ENCODE measurements at regions not wholly inside any gene's neighbourhood (a gene's known extent, or its start where the extent isn't known, plus 50 kb on each side); places are given as distances from the start of the nearest gene placed in this dataset.

DNA sequence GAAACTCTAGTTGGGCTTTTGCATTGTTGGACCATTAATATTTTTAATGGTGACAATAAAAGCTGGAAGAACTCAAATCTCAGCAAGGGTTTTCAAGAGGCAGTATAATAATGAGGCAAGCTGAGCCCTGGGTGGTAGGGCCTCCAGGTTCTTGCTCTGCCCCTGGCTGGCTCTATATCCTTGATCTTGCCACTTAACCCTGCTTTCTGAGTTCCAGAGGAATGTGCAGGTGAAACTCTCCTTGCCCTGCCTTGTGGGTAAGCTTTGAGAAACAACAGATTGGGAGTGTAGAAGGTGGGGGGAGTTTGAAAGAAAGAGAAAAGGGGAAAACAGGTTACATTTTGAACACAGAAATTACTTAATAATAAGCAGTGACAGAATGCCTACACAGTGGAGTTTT is 103.3 kb upstream of the MAP4K3 start:
- DNase-seq, result no peak

DNA sequence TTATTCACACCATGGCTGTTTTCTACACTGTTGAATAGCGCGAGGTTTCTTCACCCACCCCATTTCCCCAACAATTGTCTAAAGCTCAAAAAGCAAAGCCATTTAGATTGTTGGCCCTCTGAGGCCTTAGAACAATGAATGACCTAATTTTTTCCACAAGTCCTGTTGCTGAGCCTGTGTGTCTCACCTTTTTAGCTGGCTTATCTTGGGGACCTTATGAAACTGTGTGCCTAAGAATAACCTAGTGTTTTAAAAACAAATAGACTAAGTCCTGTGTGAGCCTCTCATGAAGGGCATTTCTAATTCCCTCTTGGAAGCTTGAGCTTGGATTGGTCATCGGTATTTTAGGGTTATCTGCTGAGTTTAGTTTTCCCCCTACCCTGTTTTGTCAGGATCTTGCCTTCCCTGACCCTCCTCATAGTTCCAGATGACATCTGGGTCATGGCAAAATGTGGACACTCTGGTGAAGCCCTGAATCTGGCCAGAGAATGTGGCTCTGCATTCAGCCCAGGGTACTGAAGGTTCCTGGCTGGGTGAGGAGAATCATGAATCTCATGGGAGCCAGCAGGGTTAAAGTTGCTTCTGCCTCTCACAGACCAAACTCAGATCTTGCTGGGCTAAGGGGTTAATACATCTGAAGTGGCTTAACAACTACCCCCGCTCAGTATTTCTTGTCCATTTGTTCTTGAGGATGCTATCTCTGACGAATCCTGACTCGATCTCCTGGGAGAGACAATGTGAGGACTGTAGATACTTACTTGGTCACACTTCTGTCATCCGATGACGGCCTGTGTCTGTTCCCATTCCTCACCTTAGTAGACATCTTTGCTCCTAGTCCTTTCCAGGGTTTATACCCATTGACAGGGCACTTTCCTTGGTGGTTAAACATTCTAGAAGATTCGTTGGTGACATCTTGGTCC is 104.2 kb upstream of the MAP4K3 start:
- DNase-seq, result no peak

DNA sequence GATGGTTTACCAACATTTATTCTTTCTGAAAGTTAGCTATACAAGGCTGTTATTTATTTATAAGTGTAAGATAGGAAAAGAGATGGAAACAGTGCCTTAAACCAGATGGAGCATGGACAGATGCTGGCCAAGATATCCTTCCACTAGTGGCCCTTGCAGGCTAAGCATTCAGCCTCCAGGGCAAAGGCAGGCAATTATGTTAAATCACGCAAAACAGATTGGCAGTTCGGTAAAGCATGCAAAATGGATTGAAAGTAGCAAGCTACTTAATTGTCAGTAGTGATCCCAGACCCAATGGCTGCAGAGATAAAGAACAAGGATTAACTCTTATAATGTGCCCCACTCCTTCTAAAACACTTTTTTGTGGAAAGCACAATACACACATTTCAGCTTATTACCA is 105.4 kb upstream of the MAP4K3 start:
- DNase-seq, result no peak

DNA sequence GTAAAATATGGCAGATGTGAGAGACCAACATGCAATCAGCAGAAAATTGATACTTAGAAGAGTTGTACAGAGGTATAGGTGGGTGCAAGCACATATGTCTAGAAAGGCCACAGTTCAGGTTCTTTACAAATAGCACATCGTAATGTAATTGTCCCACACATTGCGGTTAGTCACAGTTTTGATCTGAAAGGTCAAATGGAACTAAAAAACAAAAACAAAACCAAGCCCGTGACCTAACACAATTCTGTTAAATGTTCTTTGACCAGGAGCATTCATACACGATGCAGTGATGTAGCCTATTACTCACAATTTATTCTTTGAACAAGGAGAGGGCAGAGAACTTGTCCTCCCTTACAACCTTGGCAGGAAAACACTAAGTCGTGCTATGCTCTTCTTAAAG is 108.9 kb upstream of the MAP4K3 start:
- no peak for DNase-seq

DNA sequence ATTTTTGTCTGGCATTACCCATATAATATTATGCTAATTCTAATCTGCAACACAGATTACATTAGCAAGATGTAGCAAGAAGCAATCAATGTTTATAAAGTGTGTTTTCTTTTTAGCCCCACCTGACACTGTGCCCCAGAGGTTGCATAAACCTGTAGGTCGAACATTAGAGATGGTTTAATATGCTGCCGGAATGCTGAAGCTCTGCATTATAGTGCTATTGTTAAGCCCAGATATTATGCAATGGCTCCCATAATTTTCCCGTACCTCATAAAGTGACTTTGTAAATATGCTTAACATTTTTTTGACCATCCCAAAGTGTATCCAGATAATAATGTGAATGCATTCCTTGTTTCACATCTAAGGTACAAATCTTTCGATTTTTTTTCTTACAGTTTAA is 109.3 kb upstream of the MAP4K3 start:
- DNase-seq, result no peak

DNA sequence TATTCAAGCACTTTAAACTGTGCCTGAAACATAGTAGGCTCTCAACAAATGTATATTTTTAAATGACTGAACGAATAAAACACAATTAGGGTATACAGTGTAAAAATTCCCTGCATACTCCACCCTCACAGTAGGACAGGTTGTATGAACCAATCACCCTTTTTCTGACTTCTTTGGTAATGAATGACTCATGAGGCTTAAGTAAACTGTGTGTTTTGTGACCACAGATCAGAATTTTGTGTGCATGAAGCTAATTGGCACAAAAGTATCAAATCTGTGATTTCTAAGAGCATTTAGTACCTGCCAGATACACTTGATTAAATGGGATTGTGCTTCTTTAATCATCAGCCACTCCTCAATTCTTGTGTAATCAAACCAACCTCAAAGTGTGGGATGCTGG is 109.9 kb upstream of the MAP4K3 start:
- DNase-seq, result no peak

DNA sequence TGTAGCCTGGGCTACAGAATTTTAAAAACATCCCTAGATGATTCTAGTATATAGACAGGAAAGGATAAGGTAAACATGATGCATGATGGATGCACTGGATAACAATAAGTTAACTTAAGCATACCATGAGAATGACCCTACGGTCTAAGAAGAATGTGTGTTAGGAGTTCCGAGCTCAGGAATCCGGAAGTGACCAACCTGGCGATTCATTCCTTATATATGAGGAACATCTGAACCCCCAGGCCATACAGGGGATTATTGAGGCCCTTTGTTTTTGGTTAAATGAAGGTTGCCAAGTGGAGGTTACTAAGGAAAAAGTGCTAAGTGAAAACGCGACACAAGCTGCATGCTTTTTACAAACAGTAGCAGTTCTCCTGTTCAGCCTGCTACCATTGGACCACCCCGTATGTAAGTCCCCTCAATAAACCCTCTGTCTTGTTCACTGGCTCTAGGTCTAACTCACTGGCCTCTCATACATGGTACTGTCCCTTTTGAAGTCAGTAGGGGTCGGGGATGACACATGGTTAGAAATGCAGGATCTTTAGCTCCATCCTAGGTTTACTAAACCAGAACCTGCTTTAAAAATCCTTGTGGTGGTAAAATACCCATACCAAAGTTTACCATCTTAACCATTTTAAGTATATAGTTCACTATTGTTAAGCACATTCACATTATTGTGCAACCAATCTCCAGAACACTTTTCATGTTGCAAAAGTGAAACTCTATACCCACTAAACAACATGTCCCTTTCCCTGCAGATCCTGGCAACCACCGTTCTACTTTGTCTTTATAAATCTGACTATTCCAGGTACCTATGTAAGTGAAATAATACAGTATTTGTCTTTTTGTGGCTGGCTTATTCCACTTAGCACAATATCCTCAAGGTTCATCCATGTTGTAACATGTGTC is 111.0 kb upstream of the MAP4K3 start:
- DNase-seq, result no peak

DNA sequence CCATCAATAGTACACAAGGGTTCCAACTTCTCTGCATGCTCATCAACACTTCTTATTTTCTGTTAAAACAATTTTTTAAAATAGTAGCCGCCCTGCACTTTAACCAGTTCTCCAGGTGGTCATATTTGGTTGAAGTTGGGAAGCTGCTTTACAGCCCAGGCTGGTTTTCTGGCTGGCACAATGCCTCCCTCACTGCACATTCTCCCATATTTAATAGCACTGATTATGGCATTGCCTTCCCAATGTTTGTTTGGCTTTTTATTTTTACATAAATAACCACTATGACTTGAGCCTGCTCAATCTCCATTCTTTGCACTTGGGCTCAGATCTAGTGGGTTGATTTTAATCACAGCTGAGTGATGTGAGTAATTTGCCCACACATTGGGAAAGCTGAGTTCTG is 111.9 kb upstream of the MAP4K3 start:
- DNase-seq, result no peak

DNA sequence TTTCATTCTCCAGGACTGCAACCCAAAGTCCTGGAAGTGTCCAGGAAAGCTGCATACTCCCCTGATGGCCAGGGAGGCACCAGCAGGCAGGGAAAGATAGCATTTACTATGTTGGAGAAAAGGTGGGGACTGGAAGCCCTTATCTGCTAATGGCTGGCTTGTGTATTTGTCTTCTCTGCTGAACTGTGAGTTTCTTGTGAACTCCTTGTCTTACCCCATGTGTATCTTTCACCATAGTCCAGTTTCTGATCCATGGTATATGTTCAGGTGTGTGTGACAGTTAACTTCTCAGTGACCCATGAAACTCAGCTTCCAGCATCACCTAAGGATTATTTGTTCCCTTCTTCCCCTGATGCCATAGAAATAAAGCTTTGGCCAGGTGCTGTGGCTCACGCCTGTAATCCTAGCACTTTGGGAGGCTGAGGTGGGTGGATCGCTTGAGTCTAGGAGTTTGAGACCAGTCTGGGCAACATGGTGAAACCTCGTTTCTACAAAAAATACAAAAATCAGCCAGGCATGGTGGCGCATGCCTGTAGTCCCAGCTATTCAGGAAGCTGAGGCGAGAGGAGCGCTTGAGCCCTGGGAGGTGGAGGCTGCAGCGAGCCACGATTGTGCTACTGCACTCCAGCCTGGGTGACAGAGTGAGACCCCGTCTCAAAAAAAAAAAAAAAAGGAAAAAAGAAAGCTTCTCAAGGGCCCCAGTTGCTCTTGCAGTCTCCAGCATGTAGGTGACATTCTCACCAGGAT is 112.8 kb upstream of the MAP4K3 start:
- no peak for DNase-seq

DNA sequence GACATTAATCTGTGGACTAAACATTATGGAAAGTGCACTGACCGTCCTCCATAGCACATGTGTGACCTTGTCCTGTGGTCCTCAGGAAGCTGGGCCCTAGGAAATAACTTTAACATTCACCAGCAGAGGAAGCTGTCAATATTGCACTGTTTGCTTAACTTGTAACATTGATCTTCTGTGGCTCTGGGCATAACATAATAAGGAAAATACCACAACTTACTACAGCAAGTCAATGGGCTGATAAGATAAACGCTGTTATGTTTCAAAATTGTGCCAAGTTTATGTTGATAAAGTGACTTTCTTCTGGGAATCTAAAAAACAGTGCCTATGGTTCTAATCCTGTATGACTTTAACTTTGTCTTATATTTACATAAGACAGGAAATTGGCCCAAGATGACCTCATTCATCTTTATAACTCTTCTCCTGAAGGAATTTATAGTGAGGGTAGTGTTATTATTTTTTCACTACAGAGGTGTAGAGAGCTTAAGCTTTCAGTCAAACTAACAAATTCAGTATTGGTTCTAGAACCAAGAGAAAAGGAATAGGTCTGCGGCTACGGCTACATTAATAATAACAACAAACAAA is 113.7 kb upstream of the MAP4K3 start:
- no peak for DNase-seq

DNA sequence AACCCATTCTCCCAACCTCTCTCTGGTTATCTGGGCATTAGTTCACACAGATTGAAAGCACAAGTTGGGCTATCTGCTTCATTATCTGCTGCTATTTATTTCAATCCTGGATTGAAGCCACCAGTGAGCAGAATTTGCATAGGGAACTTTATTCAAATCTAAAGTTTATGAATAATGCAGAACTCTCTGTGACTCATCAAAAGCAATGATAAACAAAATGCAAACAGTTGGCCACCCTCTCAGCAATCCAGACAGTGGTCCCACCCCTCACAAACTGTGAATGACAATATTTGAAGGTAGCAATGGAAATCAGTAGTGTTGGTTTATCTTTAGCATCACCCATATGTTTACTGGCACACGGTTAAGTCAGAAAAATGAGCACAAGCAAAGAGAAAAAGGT is 106.8 kb upstream of the TMEM178A start:
- DNase-seq, result no peak

DNA sequence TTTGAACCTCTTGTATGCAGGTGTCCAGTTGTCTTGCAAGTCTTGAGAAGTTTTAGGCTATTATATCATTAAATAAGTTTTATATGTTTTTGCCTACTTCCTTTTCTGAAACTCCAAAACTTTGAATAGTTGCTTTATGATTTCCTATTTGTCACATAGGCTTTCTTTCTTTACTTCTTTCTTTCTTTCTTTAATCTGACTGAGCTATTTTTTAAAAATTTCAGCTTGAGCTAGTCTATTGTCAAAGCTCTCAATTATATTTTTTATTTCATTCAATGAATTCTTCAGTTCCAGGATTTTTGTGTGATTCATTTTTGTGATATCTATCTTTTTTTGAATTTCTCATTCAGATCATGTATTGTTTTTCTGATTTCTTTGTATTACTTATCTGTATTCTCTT is 102.1 kb upstream of the TMEM178A start:
- DNase-seq, result no peak

DNA sequence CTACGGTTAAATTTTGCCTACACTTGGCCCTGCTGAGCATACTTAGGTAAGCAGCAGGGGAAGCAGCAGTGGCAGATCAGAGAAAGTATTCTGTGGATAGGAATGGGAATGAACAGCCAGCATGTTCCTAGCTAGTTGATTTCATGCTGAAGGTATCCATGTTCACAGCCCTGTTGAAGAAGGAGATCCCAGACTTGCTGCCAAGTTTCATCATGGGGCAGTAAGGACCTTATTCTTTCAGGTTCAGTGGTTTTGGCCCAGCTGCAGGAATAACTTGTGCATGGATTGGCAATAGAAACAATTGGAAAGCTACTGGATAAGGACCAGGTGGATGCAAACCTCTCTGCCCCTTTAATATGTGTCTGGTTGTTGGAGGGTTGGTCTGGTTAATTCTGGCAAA is 98.2 kb upstream of the TMEM178A start:
- no peak for DNase-seq

DNA sequence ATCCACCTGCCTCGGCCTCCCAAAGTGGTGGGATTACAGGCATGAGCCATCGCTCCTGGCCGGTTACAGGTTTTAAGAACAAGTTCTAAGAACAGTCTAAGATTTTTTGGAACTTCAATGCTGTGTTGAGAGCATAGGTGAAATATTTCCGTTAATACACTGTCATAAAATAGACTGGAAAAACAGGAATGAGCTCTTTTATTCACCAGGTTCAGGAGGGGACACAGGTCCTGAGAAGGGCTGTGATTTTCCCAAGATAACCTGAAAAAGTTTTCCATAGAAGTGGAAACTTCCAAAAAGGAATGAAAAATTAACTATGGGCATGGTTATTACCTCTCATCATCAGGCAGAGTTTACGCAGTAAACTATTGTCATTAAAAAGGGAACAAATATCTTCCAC is 97.6 kb upstream of the TMEM178A start:
- no peak for DNase-seq

DNA sequence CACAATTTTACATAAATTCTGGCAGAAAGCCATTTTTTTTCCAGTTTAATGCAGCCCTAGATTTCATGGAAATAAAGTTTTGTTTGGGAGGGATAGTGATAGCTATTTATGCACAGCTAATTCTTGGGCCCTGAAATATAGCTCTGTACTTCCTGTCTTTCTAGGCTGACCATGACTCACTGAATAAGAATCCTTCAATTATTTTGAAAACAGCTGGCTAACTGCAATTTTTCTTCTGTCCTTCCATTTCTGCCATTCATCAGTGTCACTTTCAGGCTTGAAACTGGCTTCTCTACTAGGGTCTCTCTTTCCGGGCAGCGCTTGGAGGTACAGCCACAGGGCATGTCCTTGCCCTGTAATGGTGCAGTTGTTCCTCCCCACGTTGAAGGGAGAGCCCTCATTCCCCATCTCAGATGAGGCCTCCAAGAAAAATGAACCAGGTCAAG is 97.1 kb upstream of the TMEM178A start:
- DNase-seq, result no peak

DNA sequence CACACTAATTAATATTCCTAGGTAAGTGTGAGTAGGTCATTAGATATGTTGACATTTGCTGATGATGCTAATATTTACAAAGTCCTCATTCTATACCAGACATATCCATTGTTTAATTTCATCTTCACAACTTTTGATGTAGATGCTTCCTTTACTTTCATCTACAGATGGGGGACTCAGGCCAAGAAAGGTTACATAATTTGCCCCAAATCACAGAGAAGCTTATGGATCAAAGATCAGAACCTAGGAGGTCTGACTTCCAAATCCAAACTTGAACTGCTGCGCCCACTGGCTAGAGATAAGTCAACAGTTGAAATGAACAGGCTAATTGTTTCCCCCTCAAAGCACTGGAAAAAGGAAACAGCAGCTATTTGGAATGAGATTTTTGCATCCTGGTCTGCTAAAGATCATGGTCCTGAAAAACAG is 95.6 kb upstream of the TMEM178A start:
- no peak for DNase-seq

DNA sequence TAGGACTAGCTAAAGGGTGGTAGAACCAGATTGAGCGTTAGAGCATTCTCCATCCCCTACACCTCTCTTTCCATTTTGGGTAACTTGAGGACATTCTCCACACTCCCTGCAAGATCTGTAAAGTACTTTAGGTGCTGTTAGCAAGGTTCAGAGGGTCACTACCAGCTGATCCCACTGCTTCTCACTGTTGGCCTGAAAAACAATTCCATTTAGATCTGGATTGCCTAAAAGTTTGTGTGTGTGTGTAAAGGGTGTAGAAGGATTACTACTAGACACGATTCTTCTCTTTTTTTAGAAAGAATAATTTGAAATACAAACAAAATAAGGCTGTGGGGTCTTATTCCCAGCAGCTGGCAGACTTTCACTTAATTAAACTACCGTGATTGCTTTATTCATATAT is 95.1 kb upstream of the TMEM178A start:
- DNase-seq, result no peak

DNA sequence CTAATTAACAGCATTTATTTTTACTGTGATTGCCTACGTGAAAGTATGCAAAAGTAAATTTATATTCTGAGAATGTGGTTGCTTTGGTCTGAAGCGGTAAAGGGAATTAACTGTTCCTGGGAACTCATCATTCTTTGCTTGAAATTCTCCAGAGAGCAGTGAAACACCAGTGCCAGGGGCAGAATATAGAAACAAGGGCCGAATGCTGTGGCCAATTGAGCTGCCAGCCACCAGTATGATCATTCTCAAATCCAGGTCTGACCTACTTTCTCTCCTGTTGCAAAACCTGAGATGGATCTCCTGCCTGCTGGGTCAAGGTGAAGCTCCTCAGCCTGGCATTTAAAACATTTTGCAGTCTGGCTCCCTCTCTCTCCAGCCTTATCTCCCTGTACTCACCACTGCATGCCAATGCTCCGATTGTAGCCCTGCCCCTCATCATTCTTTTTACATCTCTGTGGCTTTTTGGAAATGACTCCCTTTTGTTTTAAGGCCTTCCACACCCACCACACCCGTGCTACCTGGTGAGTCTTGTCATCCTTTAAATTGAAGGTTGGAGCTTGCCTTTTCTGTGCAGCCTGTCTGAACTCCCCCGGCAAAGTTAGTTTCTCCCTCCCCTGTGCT is 94.5 kb upstream of the TMEM178A start:
- DNase-seq, result no peak

DNA sequence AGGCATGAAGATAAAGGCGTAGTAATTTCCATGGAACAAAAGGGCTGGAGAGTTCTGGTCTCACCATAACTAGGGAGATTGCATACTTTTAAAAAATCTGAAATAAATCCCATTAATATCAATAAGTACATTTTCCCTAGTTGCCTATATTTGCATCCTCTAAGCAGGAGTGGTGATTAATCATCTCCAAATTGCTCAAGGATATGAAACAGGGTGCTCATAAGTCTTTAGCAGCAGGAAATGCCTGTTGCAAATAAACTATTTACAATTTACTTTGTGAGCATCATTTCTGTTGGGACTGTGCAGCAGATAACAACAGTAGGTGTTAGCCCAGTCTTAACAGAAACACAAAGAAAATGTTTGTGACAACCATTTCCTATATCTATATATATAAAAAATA is 92.4 kb upstream of the TMEM178A start:
- DNase-seq, result no peak

DNA sequence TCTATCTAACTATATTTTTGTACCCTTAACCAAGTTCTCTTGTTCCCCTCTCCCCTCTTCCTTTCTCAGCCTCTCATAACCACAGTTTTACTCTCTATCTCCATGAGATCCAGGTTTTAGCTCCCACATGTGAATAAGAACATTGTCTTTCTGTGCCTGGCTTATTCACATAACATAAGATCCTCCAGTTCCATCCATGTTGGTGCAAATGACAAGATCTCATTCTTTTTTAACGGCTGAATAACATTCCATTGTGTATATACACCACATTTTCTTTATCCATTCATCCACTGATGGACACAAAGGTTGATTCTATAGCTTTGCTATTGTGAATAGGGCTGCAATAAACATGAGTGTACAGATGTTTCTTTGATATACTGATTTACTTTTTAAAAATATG is 83.9 kb upstream of the TMEM178A start:
- no peak for DNase-seq

DNA sequence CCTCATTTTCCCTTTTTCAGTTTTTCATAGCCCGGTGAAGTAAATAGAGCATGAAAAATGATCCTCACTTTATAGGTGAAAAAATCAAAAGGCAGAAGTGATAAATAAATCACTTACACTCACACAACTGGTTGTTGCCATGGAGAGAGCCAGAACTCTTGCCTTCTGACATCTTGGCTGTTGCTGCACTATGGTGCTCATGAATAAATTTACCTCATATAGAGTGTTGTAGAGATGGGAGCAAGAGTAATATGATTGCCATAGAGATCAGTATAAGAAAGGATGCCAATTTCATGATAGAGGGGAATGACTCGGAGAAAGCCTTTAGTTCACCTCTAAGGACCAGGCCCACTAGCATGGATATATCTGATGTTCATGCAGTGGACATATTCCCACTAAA is 82.5 kb upstream of the TMEM178A start:
- no peak for DNase-seq

DNA sequence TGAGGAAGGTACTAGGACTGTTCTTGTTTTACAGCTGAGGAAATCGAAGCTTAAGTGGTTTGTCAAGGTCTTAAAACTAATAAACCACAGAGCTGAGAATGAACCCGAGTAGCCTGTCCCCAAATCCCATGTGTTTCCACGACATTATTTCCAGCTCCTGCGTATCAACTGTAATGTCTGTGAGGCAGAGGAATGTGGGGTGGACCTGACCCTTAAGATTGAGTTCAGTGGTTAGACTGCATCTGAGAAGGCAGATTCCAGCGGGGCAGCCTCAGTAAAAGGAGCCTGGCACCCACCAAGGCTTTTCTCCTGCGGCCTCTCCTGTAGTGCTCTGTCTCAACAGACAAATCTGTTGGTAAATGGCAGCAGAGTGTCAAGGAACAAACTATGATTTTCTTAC is 81.9 kb upstream of the TMEM178A start:
- DNase-seq, result no peak

Measured in NCI-H2171 (cell line).